Lung (tissue), 11 donors: ENCODE measurements at regions not wholly inside any gene's neighbourhood (a gene's known extent, or its start where the extent isn't known, plus 50 kb on each side); places are given as distances from the start of the nearest gene placed in this dataset.

Source experiments
- ATAC-seq: fragments of 200-7000 bp; cut with Tn5 transposase; one replicate; pipeline ENCODE4 v1.9.1; 2020; ENCODE audit warnings: moderate number of reproducible peaks; ENCODE audit not compliant: insufficient read depth, low FRiP score
- DNase-seq, 3 donors: peaks; one replicate each; pipeline ENCODE4 v3.0.0-alpha.2; 2013 to 2017
- H3K27ac ChIP-seq, 2 donors: one replicate each; pipeline ENCODE4 v1.5.1; 2013; ENCODE audit warnings: mild to moderate bottlenecking in 2 of 2, moderate library complexity in 2 of 2, control low read depth in 1 of 2, inconsistent platforms in 1 of 2, low read depth in 1 of 2, low read length in 1 of 2
- H3K27me3 ChIP-seq, 3 donors: one replicate each; pipeline ENCODE4 v1.5.1; 2013; ENCODE audit warnings: low read length in 2 of 3; ENCODE audit not compliant: control insufficient read depth in 3 of 3, insufficient read depth in 3 of 3
- H3K36me3 ChIP-seq, 4 donors: one replicate each; pipeline ENCODE4 v1.5.1; 2013; ENCODE audit warnings: low read length in 4 of 4, mild to moderate bottlenecking in 1 of 4, moderate library complexity in 1 of 4; ENCODE audit not compliant: control insufficient read depth in 4 of 4, insufficient read depth in 4 of 4
- H3K4me1 ChIP-seq, 5 donors: one replicate each; pipeline ENCODE4 v1.5.1; 2013; ENCODE audit warnings: low read length in 5 of 5, mild to moderate bottlenecking in 2 of 5, moderate library complexity in 1 of 5; ENCODE audit not compliant: control insufficient read depth in 5 of 5, insufficient read depth in 5 of 5
- H3K4me3 ChIP-seq: one replicate; pipeline ENCODE4 v1.5.1; 2013; ENCODE audit warnings: mild to moderate bottlenecking, control low read depth, moderate library complexity
- H3K9ac ChIP-seq, 2 donors: one replicate each; pipeline ENCODE4 v1.5.1; 2013; ENCODE audit warnings: low read length in 2 of 2, control low read depth in 1 of 2; ENCODE audit not compliant: insufficient read depth in 1 of 2
- H3K9me3 ChIP-seq, 4 donors: one replicate each; pipeline ENCODE4 v1.5.1; 2013; ENCODE audit warnings: low read length in 3 of 4, mild to moderate bottlenecking in 1 of 4, moderate library complexity in 1 of 4; ENCODE audit not compliant: control insufficient read depth in 4 of 4, insufficient read depth in 3 of 4
- CTCF ChIP-seq: IDR thresholded peaks from 2 replicates; pipeline ENCODE4 v1.5.1; 2012; ENCODE audit warnings: mild to moderate bottlenecking; ENCODE audit errors: control extremely low read depth, extremely low read depth
- WGBS, 2 donors: extraction: QIAGEN DNeasy Blood & Tissue Kit; methylation state at CpG; one replicate each; pipeline ENCODE4 v1.1.7; 2013; 5-methylcytosine and 5-hydroxymethylcytosine counted together
- donor health status: control.
- donor health status: control.
- donor health status: Bipolar disorder and iron deficiency.
- donor health status: healthy.
- donor health status: DM: yes; HTN: yes; CAD: no.

GRCh38 chr10:108789336-108789735 lies 1134.0 kb downstream of the XPNPEP1 start:
- peaks cover 0 to 2% (median 0%) of the 10 kb centered on the region in 5 donors for H3K4me1 ChIP-seq
- no peak overlapping the region for H3K4me3 ChIP-seq
- no peaks in the 10 kb centered on the region for H3K27me3 ChIP-seq
- no peak for TF ChIP-seq CTCF
- H3K9me3 ChIP-seq = peaks cover 0 to 6% (median 2%) of the 10 kb centered on the region in 4 donors
- H3K36me3 ChIP-seq = no peaks in the 10 kb centered on the region
- ATAC-seq = no peak
- H3K9ac ChIP-seq = no peak overlapping the region
- DNase-seq = peak in 2 of 3 donors; percentile 56 to 65
- H3K27ac ChIP-seq = no peak overlapping the region
- 64 to 74% methylated on average over 2 of the region's 2 CpGs for WGBS, 2 donors

GRCh38 chr10:108788891-108789290 lies 1134.4 kb downstream of the XPNPEP1 start:
- ATAC-seq (no peak), DNase-seq (peak in 1 of 3 donors; percentile 2)
- WGBS, 2 donors = 67 to 71% methylated on average over 1 of the region's 1 CpG
- Histone ChIP-seq H3K9ac (no peak overlapping the region), H3K27ac (no peak overlapping the region), H3K4me3 (no peak overlapping the region), H3K27me3 (no peaks in the 10 kb centered on the region), H3K9me3 (peaks cover 0 to 6% (median 2%) of the 10 kb centered on the region in 4 donors), H3K4me1 (peaks cover 0 to 2% (median 0%) of the 10 kb centered on the region in 5 donors), H3K36me3 (no peaks in the 10 kb centered on the region)
- no peak for TF ChIP-seq CTCF

GRCh38 chr10:108787932-108788331 lies 1135.4 kb downstream of the XPNPEP1 start:
- TF ChIP-seq CTCF = no peak
- H3K27me3 ChIP-seq = no peaks in the 10 kb centered on the region
- no peak overlapping the region for H3K4me3 ChIP-seq
- DNase-seq = no peak
- H3K9me3 ChIP-seq = peaks cover 0 to 6% (median 2%) of the 10 kb centered on the region in 4 donors
- no peak for ATAC-seq
- no peak overlapping the region for H3K9ac ChIP-seq
- peaks cover 0 to 2% (median 0%) of the 10 kb centered on the region in 5 donors for H3K4me1 ChIP-seq
- H3K36me3 ChIP-seq = no peaks in the 10 kb centered on the region
- WGBS, 2 donors = 42 to 44% methylated on average over 1 of the region's 1 CpG
- H3K27ac ChIP-seq = no peak overlapping the region

- no peak overlapping the region for H3K4me3 ChIP-seq
- H3K9ac ChIP-seq = no peak overlapping the region
- DNase-seq (no peak), ATAC-seq (no peak)
- no peak for TF ChIP-seq CTCF
- no peak overlapping the region for H3K27ac ChIP-seq
- peaks cover 0 to 6% (median 2%) of the 10 kb centered on the region in 4 donors for H3K9me3 ChIP-seq
- no peaks in the 10 kb centered on the region for H3K27me3 ChIP-seq
- WGBS, 2 donors = 75 to 96% methylated on average over 2 of the region's 2 CpGs
- H3K36me3 ChIP-seq = no peaks in the 10 kb centered on the region
- peaks cover 0 to 2% (median 0%) of the 10 kb centered on the region in 5 donors for H3K4me1 ChIP-seq
These were observed 1138.3 kb downstream of the XPNPEP1 start for GRCh38 chr10:108785011-108785410.
